Suprapubic skin (tissue), 4 donors: ENCODE measurements at regions not wholly inside any gene's neighbourhood (a gene's known extent, or its start where the extent isn't known, plus 50 kb on each side); places are given as distances from the start of the nearest gene placed in this dataset.

ENCODE experiments used
- EP300 ChIP-seq: sonication (generic); formaldehyde crosslinking; IDR thresholded peaks from one replicate; pipeline ENCODE4 v1.6.1; 2017; ENCODE audit warnings: antibody characterized with exemption
- POLR2A ChIP-seq, 2 donors: fragments of 450-650 bp; IDR thresholded peaks; one replicate each; pipeline ENCODE4 v1.6.1; 2017; ENCODE audit warnings: antibody characterized with exemption in 2 of 2, mild to moderate bottlenecking in 2 of 2, moderate library complexity in 2 of 2
- POLR2AphosphoS5 ChIP-seq, 3 donors: sonication (generic); formaldehyde crosslinking; IDR thresholded peaks; one replicate each; pipeline ENCODE4 v1.6.1; 2017; ENCODE audit warnings: antibody characterized with exemption in 3 of 3
- TF ChIP-seq, protein P1 (sequence below), 2 donors: fragments of 200-600 bp in 1 of 2; fragments of 450-650 bp in 1 of 2; sonication (generic) in 1 of 2; IDR thresholded peaks; one replicate each; pipeline ENCODE4 v1.5.1; 2016 to 2019; ENCODE audit warnings: antibody characterized with exemption in 2 of 2, mild to moderate bottlenecking in 1 of 2, moderate library complexity in 1 of 2

DNA sequence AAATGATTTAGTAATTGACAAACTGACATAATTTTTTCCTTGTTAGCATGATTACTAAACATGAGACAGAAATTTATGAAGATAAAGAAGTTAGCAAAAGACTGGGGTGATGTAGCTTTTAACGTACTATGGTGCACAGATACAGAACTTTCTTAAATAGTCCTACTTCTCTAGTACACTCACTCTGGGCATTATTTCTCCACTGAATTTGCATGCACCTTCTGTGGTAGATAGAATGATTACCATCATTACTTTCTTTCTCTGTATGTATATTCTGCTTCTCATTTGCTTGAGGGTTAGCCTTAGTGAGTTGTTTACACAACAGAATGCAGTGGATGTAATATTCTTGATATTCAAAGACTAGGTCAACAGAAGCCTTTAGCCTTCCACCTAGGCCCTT is 173.1 kb upstream of the EPHA7 start:
- TF ChIP-seq, protein P1, sequence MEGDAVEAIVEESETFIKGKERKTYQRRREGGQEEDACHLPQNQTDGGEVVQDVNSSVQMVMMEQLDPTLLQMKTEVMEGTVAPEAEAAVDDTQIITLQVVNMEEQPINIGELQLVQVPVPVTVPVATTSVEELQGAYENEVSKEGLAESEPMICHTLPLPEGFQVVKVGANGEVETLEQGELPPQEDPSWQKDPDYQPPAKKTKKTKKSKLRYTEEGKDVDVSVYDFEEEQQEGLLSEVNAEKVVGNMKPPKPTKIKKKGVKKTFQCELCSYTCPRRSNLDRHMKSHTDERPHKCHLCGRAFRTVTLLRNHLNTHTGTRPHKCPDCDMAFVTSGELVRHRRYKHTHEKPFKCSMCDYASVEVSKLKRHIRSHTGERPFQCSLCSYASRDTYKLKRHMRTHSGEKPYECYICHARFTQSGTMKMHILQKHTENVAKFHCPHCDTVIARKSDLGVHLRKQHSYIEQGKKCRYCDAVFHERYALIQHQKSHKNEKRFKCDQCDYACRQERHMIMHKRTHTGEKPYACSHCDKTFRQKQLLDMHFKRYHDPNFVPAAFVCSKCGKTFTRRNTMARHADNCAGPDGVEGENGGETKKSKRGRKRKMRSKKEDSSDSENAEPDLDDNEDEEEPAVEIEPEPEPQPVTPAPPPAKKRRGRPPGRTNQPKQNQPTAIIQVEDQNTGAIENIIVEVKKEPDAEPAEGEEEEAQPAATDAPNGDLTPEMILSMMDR (IDR thresholded peaks at IDR 0.05) = no peak
- TF ChIP-seq POLR2A (IDR thresholded peaks at IDR 0.05) (no peak), POLR2AphosphoS5 (IDR thresholded peaks at IDR 0.05) (no peak), EP300 (no peak)
